Testis (tissue), 2 donors: ENCODE measurements at regions not wholly inside any gene's neighbourhood (a gene's known extent, or its start where the extent isn't known, plus 50 kb on each side); places are given as distances from the start of the nearest gene placed in this dataset.

Source experiments
- DNase-seq: peaks from one replicate; pipeline ENCODE4 v3.0.0-alpha.2; 2019
- H3K27ac ChIP-seq, 2 donors: fragments of 200-600 bp; sonication (generic); one replicate each; pipeline ENCODE4 v1.5.1; 2019
- H3K27me3 ChIP-seq: fragments of 200-600 bp; sonication (generic); one replicate; pipeline ENCODE4 v1.5.1; 2019
- H3K36me3 ChIP-seq: fragments of 200-600 bp; sonication (generic); one replicate; pipeline ENCODE4 v1.5.1; 2017; ENCODE audit warnings: low read depth; ENCODE audit errors: missing control alignments
- H3K4me1 ChIP-seq: fragments of 200-600 bp; sonication (generic); one replicate; pipeline ENCODE4 v1.5.1; 2019
- H3K4me3 ChIP-seq, 2 donors: fragments of 200-600 bp; sonication (generic); one replicate each; pipeline ENCODE4 v1.5.1; 2017 to 2019
- H3K9me3 ChIP-seq: fragments of 200-600 bp; sonication (generic); one replicate; pipeline ENCODE4 v1.5.1; 2017
- POLR2A ChIP-seq: fragments of 450-650 bp; IDR thresholded peaks from one replicate; pipeline ENCODE4 v1.6.1; 2017; ENCODE audit warnings: antibody characterized with exemption, mild to moderate bottlenecking, moderate library complexity
- WGBS, 2 donors: methylation state at CpG; one replicate each; pipeline ENCODE4 v1.1.5; 2018; 5-methylcytosine and 5-hydroxymethylcytosine counted together
- intact Hi-C: fragments of 100-400 bp; cut with DNase I; formaldehyde crosslinking; loops from one replicate; pipeline ENCODE4 v1.15.1; 2023; ENCODE audit warnings: low total_unique reads
- TF ChIP-seq, protein P1 (sequence below), 3 experiments: fragments of 450-650 bp in 2 of 3; fragments of 200-600 bp in 1 of 3; sonication (generic) in 1 of 3; IDR thresholded peaks; one replicate each; pipeline ENCODE4 v1.5.1; 2016 to 2019; ENCODE audit warnings: antibody characterized with exemption in 3 of 3, mild to moderate bottlenecking in 2 of 3, moderate library complexity in 1 of 3

DNA sequence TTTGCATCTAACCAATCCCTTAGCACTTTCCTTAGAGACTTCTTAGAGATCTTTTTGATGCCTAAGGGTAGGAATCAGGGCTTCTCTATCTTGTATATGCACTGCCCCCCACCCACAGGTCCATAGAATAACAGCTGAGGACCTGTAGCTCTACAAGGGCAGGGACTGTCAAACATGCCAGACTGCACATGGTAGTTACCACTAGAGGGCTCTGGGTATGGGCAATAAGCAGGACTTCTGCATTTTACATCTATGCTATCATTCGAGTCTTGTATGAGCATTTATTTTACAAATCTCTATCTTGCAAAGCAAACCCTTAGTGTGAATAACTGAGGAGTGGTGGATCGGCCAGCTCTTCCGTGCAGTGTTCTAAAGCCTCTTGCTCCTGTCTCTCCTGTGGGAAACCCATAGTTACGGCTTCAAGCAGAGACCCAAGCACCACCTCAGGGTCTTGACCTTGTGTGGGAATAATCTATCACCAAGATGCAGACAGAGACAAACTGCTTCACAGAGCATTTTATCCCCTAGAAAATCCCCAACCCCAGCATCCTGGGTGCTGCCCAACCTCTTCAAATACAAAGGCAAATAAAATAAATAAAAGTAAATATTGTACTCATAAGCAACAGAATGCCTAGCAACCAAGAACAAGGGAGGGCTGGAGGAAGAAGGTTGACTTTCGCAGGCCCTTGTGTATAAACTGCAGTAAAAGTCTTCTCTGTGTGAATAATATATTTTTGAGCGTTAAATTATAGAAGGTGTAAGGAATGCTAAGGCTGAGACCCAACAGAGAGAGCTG is 219.3 kb downstream of the WDR11 start:
- H3K27me3 ChIP-seq, result no peaks in the 10 kb centered on the region
- peak; percentile 39 for DNase-seq
- no peaks in the 10 kb centered on the region for H3K36me3 ChIP-seq
- no peaks in the 10 kb centered on the region for H3K4me1 ChIP-seq
- H3K4me3 ChIP-seq, result no peak overlapping the region
- no peak overlapping the region for H3K27ac ChIP-seq
- no peaks in the 10 kb centered on the region for H3K9me3 ChIP-seq
- 77 to 82% methylated on average over 6 of the region's 6 CpGs for WGBS, 2 donors
- no peak for TF ChIP-seq POLR2A
- TF ChIP-seq, protein P1, sequence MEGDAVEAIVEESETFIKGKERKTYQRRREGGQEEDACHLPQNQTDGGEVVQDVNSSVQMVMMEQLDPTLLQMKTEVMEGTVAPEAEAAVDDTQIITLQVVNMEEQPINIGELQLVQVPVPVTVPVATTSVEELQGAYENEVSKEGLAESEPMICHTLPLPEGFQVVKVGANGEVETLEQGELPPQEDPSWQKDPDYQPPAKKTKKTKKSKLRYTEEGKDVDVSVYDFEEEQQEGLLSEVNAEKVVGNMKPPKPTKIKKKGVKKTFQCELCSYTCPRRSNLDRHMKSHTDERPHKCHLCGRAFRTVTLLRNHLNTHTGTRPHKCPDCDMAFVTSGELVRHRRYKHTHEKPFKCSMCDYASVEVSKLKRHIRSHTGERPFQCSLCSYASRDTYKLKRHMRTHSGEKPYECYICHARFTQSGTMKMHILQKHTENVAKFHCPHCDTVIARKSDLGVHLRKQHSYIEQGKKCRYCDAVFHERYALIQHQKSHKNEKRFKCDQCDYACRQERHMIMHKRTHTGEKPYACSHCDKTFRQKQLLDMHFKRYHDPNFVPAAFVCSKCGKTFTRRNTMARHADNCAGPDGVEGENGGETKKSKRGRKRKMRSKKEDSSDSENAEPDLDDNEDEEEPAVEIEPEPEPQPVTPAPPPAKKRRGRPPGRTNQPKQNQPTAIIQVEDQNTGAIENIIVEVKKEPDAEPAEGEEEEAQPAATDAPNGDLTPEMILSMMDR (IDR thresholded peaks at IDR 0.05), result peak in 2 of 3 experiments; percentile 30 to 34
- intact Hi-C loops, result no loop called here

DNA sequence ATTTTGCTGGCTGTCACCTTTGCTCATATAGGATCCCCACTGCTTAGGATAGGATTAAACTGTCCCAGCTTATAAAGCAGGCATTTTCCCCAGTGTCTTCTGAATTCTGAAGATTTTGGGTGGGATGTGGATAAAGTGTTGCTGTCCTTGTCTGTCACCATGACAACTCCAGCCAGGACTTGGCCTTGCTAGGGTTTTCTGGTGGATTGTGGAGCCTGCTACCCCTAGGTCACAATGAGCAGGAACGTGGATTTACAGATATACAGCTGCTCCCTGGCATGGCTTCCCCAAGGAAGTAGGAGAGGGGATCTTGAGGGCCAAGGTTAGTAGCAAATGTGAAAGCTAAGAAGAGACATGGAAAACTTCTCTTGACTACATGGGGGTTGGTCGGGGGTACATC is 220.7 kb downstream of the WDR11 start:
- Histone ChIP-seq H3K36me3 (no peaks in the 10 kb centered on the region), H3K4me1 (no peaks in the 10 kb centered on the region), H3K27me3 (no peaks in the 10 kb centered on the region), H3K9me3 (no peaks in the 10 kb centered on the region), H3K4me3 (no peak overlapping the region), H3K27ac (no peak overlapping the region)
- no peak for TF ChIP-seq POLR2A
- TF ChIP-seq, protein P1 (IDR thresholded peaks at IDR 0.05), result no peak
- 63 to 67% methylated on average over 2 of the region's 2 CpGs for WGBS, 2 donors
- intact Hi-C loops, result no loop called here
- DNase-seq, result no peak

DNA sequence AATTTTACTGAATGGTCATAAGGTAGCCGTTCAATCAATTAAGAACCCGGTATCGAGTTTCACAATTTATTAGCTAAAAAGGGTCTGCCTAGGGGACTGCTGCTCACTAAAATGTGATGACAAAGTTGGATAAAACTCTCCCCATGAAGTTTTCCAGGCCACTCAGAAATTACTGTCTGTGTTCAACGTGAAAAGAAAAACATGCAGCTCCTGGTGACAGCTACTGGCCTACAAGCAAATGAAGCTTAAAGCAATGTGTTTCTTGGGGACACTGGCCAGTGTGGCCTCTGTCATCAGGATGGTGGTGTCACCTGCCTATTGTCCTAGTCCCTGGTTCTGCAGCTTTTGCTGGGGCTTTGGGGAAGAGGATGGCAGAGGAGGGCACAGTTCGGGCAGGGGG is 222.6 kb downstream of the WDR11 start:
- H3K36me3 ChIP-seq, result no peaks in the 10 kb centered on the region
- H3K9me3 ChIP-seq, result no peaks in the 10 kb centered on the region
- H3K27ac ChIP-seq, result no peak overlapping the region
- DNase-seq, result no peak
- H3K4me3 ChIP-seq, result no peak overlapping the region
- TF ChIP-seq, protein P1 (IDR thresholded peaks at IDR 0.05), result no peak
- no peak for TF ChIP-seq POLR2A
- intact Hi-C loops, result no loop called here
- no peaks in the 10 kb centered on the region for H3K27me3 ChIP-seq
- WGBS, 2 donors, result 86 to 92% methylated on average over 5 of the region's 5 CpGs
- H3K4me1 ChIP-seq, result no peaks in the 10 kb centered on the region

DNA sequence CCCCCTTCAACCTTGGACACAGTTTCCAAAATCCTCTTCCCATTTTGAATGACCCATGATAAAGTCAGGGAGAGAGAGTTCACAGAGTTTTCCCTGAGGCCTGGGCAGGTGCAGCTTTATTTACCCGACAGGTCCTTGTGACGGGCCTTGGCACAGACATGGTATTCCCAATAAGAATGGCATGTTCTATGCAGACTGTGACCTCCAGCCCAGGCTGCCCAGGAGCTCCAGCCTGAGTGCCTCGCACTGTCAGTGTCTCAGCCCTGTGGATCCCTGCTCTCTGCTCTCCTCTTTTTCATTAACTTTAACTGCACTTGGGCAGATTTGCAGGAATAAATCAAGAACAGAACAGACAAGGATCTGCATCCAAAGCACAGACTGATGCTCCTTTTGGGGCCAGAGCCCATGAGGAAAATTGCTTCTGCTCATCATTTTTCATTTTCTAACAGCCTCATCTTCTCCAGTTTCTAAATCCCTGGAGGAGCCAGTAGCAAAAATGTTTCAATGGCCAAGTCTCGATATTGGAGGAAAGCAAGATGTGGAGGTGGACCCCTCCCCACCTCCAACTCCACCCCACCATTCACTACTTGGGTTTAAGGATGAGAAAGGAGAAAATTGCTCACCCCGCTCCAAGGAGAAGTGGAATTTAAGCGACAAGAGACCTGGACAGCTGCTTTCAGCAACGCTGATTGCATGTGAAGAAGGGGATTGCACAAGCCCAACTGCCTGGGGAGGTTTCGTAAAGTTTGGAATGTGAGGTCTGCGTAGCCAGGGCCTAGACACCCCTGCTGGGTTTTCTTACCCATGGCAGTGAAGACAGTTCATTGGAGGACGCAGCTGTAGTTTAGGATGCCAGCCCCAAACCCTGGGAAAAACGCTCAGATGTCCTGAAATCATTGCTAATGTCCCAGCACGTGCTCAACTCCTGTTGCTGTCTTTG is 225.9 kb downstream of the WDR11 start:
- H3K27ac ChIP-seq, result no peak overlapping the region
- H3K27me3 ChIP-seq, result no peaks in the 10 kb centered on the region
- H3K4me1 ChIP-seq, result no peaks in the 10 kb centered on the region
- intact Hi-C loops, result no loop called here
- TF ChIP-seq, protein P1 (IDR thresholded peaks at IDR 0.05), result no peak
- TF ChIP-seq POLR2A, result no peak
- H3K4me3 ChIP-seq, result no peak overlapping the region
- DNase-seq, result no peak
- WGBS, 2 donors, result 71 to 88% methylated on average over 12 of the region's 12 CpGs
- no peaks in the 10 kb centered on the region for H3K9me3 ChIP-seq
- no peaks in the 10 kb centered on the region for H3K36me3 ChIP-seq
